HCT116 (cell line): ENCODE measurements at regions not wholly inside any gene's neighbourhood (a gene's known extent, or its start where the extent isn't known, plus 50 kb on each side); places are given as distances from the start of the nearest gene placed in this dataset.

Source experiments
- ATAC-seq: fragments of 200-7000 bp; cut with Tn5 transposase; 2 replicates; pipeline ENCODE4 v1.9.1; 2020; ENCODE audit warnings: mild to moderate bottlenecking, moderate library complexity
- BruUV-seq: library from RNA; stranded (reverse); fragments of 400-500 nt; replicated peaks from 2 replicates; lab custom pipeline; 2021; lab: Mats Ljungman, UMichigan
- CTCF ChIA-PET: fragments of 300-600 bp; sonication (Branson Sonifier 250); formaldehyde crosslinking; loops from one replicate; lab custom pipeline; 2021; ENCODE audit warnings: antibody characterized with exemption; lab: Charles Lee
- POLR2A ChIA-PET: fragments of 300-600, 350-600 bp; sonication (Branson Sonifier 250); formaldehyde crosslinking; loops from one replicate; lab custom pipeline; 2021; ENCODE audit warnings: antibody characterized with exemption; lab: Charles Lee
- RAD21 ChIA-PET, 2 experiments: fragments of 300-600 bp; sonication (Branson Sonifier 250); formaldehyde crosslinking; loops; one replicate each; lab custom pipeline; 2023; ENCODE audit warnings: low total read pairs in 2 of 2; ENCODE audit not compliant: uncharacterized antibody in 2 of 2, unreplicated experiment in 2 of 2, low non-redundant PET in 1 of 2; lab: Charles Lee
- DNase-seq: peaks from one replicate; pipeline ENCODE4 v3.0.0-alpha.2; 2010; ENCODE audit warnings: low read depth, low spot score
- H2AFZ ChIP-seq: fragments of 200-600 bp; shearing (Covaris generic), sonication (generic); 2 replicates; pipeline ENCODE4 v1.6.1; 2017; ENCODE audit warnings: low read depth, mixed run types, mixed read lengths, antibody characterized with exemption, low read length; ENCODE audit not compliant: poor library complexity, severe bottlenecking
- H3K27ac ChIP-seq: 2 replicates; pipeline ENCODE4 v1.5.1; 2012; ENCODE audit warnings: low read depth, low read length
- H3K27me3 ChIP-seq: fragments of 200-600 bp; sonication (generic); 2 replicates; pipeline ENCODE4 v1.6.1; 2016; ENCODE audit warnings: mixed run types, low read length, mixed read lengths; ENCODE audit not compliant: insufficient read depth
- H3K36me3 ChIP-seq, 2 experiments: fragments of 200-500 bp in 1 of 2; fragments of 200-600 bp in 1 of 2; sonication (Bioruptor generic) in 1 of 2; sonication (generic) in 1 of 2; 2 replicates each; pipeline versions ENCODE4 v1.5.1 to v1.6.1; 2014 to 2016; ENCODE audit warnings: low read length in 2 of 2, inconsistent platforms in 1 of 2, mixed read lengths in 1 of 2, mixed run types in 1 of 2; ENCODE audit not compliant: insufficient read depth in 2 of 2, control insufficient read depth in 1 of 2
- H3K4me1 ChIP-seq, 2 experiments: fragments of 200-600 bp in 1 of 2; sonication (generic) in 1 of 2; 2 replicates each; pipeline versions ENCODE4 v1.5.1 to v1.6.1; 2012 to 2017; ENCODE audit warnings: low read length in 2 of 2, inconsistent platforms in 1 of 2, mild to moderate bottlenecking in 1 of 2, mixed read lengths in 1 of 2, mixed run types in 1 of 2, moderate library complexity in 1 of 2; ENCODE audit not compliant: insufficient read depth in 2 of 2, control insufficient read depth in 1 of 2
- H3K4me2 ChIP-seq: fragments of 200-600 bp; sonication (generic); 2 replicates; pipeline ENCODE4 v1.6.1; 2017; ENCODE audit warnings: mixed run types, low read length, mixed read lengths
- H3K4me3 ChIP-seq, 2 experiments: fragments of 200-600 bp in 1 of 2; sonication (generic) in 1 of 2; replicated peaks in 1 of 2; 2 replicates each; pipeline ENCODE4 v1.5.1; 2011 to 2016; ENCODE audit warnings: low read length in 2 of 2, control low read depth in 1 of 2, low read depth in 1 of 2, mild to moderate bottlenecking in 1 of 2, mixed read lengths in 1 of 2, mixed run types in 1 of 2
- H3K79me2 ChIP-seq: fragments of 200-600 bp; sonication (generic); 2 replicates; pipeline ENCODE4 v1.6.1; 2017; ENCODE audit warnings: mild to moderate bottlenecking, mixed run types, low read length, moderate library complexity, mixed read lengths; ENCODE audit not compliant: insufficient read depth
- H3K9ac ChIP-seq: fragments of 200-600 bp; sonication (generic); 2 replicates; pipeline ENCODE4 v1.6.1; 2016; ENCODE audit warnings: low read length, mixed read lengths
- H3K9me2 ChIP-seq: fragments of 200-600 bp; sonication (generic), shearing (Covaris generic); 2 replicates; pipeline ENCODE4 v1.6.1; 2017; ENCODE audit warnings: mixed run types, mild to moderate bottlenecking, moderate library complexity; ENCODE audit not compliant: insufficient read depth
- H3K9me3 ChIP-seq, 2 experiments: fragments of 200-500 bp in 1 of 2; fragments of 200-600 bp in 1 of 2; sonication (Bioruptor generic) in 1 of 2; sonication (generic) in 1 of 2; 2 replicates each; pipeline ENCODE4 v1.6.1; 2014 to 2017; ENCODE audit warnings: low read length in 2 of 2, mixed read lengths in 2 of 2, inconsistent platforms in 1 of 2, low read depth in 1 of 2, mild to moderate bottlenecking in 1 of 2, mixed run types in 1 of 2, moderate library complexity in 1 of 2; ENCODE audit not compliant: control insufficient read depth in 1 of 2, insufficient read depth in 1 of 2
- H4K20me1 ChIP-seq: fragments of 200-600 bp; sonication (generic), shearing (Covaris generic); 2 replicates; pipeline ENCODE4 v1.6.1; 2017; ENCODE audit warnings: mixed run types, mild to moderate bottlenecking, moderate library complexity; ENCODE audit not compliant: insufficient read depth
- CBX3 ChIP-seq: IDR thresholded peaks from 2 replicates; pipeline ENCODE4 v1.6.1; 2012; ENCODE audit warnings: low read depth
- CEBPB ChIP-seq: IDR thresholded peaks from 2 replicates; pipeline ENCODE4 v1.6.1; 2012; ENCODE audit warnings: low read depth
- EGR1 ChIP-seq: IDR thresholded peaks from 2 replicates; pipeline ENCODE4 v1.6.1; 2012; ENCODE audit warnings: low read depth
- ELF1 ChIP-seq: IDR thresholded peaks from 2 replicates; pipeline ENCODE4 v1.6.1; 2012; ENCODE audit warnings: low read depth, borderline replicate concordance
- EZH2phosphoT487 ChIP-seq: fragments of 200-600 bp; IDR thresholded peaks from 2 replicates; pipeline ENCODE4 v1.6.1; 2018; ENCODE audit warnings: antibody characterized with exemption, borderline replicate concordance
- FOSL1 ChIP-seq: IDR thresholded peaks from 2 replicates; pipeline ENCODE4 v1.6.1; 2012; ENCODE audit warnings: low read depth
- JUND ChIP-seq: IDR thresholded peaks from 2 replicates; pipeline ENCODE4 v1.6.1; 2012
- RAD21 ChIP-seq: IDR thresholded peaks from 2 replicates; pipeline ENCODE4 v1.6.1; 2012; ENCODE audit warnings: low read depth, mild to moderate bottlenecking
- SP1 ChIP-seq: IDR thresholded peaks from 2 replicates; pipeline ENCODE4 v1.6.1; 2012; ENCODE audit warnings: low read depth
- TCF7L2 ChIP-seq: IDR thresholded peaks from 2 replicates; pipeline ENCODE4 v1.7.0; 2011; ENCODE audit warnings: borderline replicate concordance, inconsistent platforms; ENCODE audit not compliant: insufficient read depth, insufficient read length; ENCODE audit errors: extremely low read depth
- ZBTB33 ChIP-seq: IDR thresholded peaks from 2 replicates; pipeline ENCODE4 v1.6.1; 2011; ENCODE audit warnings: mild to moderate bottlenecking, low read length, moderate library complexity; ENCODE audit not compliant: insufficient replicate concordance; ENCODE audit errors: extremely low read depth
- ZFX ChIP-seq: fragments of 450-650 bp; IDR thresholded peaks from 2 replicates; pipeline ENCODE4 v1.6.1; 2017
- intact Hi-C: fragments of 100-400 bp; cut with micrococcal nuclease; formaldehyde crosslinking; loops from 2 replicates; pipeline ENCODE4 v1.10.0; 2022

DNA sequence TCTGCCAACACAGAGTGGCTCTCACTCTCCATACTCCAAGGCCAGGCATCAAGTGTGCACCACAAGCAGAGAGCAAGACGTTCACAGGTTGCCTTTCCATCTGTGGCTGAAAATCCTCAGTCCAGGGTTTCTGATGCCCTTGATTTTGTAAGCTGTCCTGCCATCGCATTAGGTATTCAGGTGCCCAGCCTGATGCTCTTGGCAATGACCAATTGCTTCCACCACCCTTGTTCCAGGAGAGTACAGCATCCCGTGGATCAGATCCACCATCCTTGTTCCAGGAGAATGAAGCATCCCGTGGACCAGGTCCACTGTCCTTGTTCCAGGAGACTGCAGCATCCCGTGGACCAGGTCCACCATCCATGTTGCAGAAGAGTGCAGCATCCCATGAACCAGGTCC, 133.4 kb upstream of the GPC1 start:
- Histone ChIP-seq H3K79me2 (no peaks in the 10 kb centered on the region), H2AFZ (no peak overlapping the region), H3K27ac (no peak overlapping the region), H3K4me1 (no peaks in the 10 kb centered on the region), H3K9me2 (no peaks in the 10 kb centered on the region), H4K20me1 (no peaks in the 10 kb centered on the region), H3K4me3 (no peak overlapping the region), H3K36me3 (no peaks in the 10 kb centered on the region), H3K4me2 (no peak overlapping the region), H3K9ac (no peak overlapping the region), H3K9me3 (no peaks in the 10 kb centered on the region), H3K27me3 (no peaks in the 10 kb centered on the region)
- ATAC-seq: no peak
- no TSS peak for BruUV-seq
- no peak for TF ChIP-seq RAD21
- no peak for TF ChIP-seq FOSL1
- TF ChIP-seq EGR1: no peak
- no peak for TF ChIP-seq ZFX
- DNase-seq: no peak
- intact Hi-C loops: no loop called here
- POLR2A ChIA-PET: no interaction called here
- RAD21 ChIA-PET: interaction anchor here in 1 of 2 experiments (0.6 kb wide), 1 partner anchor 69 kb away, joined by 11 read pairs; no protein-coding TSS in a partner anchor
- CTCF ChIA-PET: no interaction called here

DNA sequence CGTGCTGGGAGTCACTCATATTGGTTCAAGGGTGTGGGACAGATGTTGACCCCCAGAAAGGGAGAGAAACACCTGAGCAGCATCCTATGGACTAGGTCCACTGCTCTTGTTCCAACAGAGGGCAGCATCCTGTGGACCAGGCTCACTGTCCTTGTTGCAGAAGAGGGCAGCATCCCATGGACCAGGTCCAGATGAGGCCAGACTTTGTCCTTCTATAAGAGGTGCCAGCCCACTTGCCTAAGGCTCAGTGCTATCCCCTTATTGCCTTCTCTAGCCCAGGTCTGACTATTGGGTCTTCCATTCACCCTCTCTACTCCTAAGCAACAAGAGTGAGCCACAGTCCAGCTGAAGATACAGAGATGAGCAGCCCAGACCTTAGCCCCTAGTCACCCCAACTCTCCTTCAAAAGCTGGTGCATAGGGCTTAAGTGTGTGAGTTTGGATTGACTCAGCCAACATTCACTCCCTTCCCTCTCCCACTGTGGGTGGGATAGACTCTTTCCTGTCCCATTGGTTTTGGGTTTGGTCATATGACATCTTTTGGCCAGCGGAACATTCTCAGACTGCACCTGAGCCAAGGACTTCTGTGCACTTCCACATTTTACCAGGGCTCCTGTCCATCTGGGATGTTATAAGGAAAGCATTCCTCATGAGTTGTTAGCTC, 132.4 kb upstream of the GPC1 start:
- TF ChIP-seq EZH2phosphoT487: no peak
- no peak for TF ChIP-seq EGR1
- TF ChIP-seq CBX3: no peak
- no peak for TF ChIP-seq ZBTB33
- TF ChIP-seq RAD21: no peak
- no peak for TF ChIP-seq SP1
- no peak for TF ChIP-seq ELF1
- no peak for TF ChIP-seq TCF7L2
- no peak for TF ChIP-seq CEBPB
- no peak for TF ChIP-seq JUND
- TF ChIP-seq, all 23 proteins: peak for 0
- H2AFZ ChIP-seq: no peak overlapping the region
- ChIA-PET POLR2A (no interaction called here), RAD21 (no interaction called here), CTCF (no interaction called here)
- ATAC-seq (no peak), DNase-seq (no peak)
- H3K4me3 ChIP-seq: no peak overlapping the region
- intact Hi-C loops: no loop called here
- BruUV-seq: no TSS peak
- H3K79me2 ChIP-seq: no peaks in the 10 kb centered on the region
- no peaks in the 10 kb centered on the region for H4K20me1 ChIP-seq
- no peaks in the 10 kb centered on the region for H3K27me3 ChIP-seq
- no peaks in the 10 kb centered on the region for H3K4me1 ChIP-seq
- no peaks in the 10 kb centered on the region for H3K36me3 ChIP-seq
- H3K4me2 ChIP-seq: no peak overlapping the region
- H3K9me2 ChIP-seq: no peaks in the 10 kb centered on the region
- H3K9ac ChIP-seq: no peak overlapping the region
- H3K27ac ChIP-seq: no peak overlapping the region
- no peaks in the 10 kb centered on the region for H3K9me3 ChIP-seq
